KMS-11 (cell line): ENCODE measurements at regions not wholly inside any gene's neighbourhood (a gene's known extent, or its start where the extent isn't known, plus 50 kb on each side); places are given as distances from the start of the nearest gene placed in this dataset.

Source experiments
- H2AFZ ChIP-seq: fragments of 200-600 bp; sonication (generic); 2 replicates; pipeline ENCODE4 v1.6.1; 2016; ENCODE audit warnings: antibody characterized with exemption, mixed run types, low read depth
- H3K27ac ChIP-seq: fragments of 200-600 bp; sonication (generic); 2 replicates; pipeline ENCODE4 v1.6.1; 2016; ENCODE audit warnings: mild to moderate bottlenecking, mixed run types
- H3K27me3 ChIP-seq: fragments of 200-600 bp; sonication (generic); 2 replicates; pipeline ENCODE4 v1.6.1; 2017; ENCODE audit warnings: mild to moderate bottlenecking, low read depth, mixed run types, moderate library complexity; ENCODE audit not compliant: insufficient read depth
- H3K36me3 ChIP-seq: fragments of 200-600 bp; sonication (generic); 2 replicates; pipeline ENCODE4 v1.6.1; 2017; ENCODE audit warnings: mild to moderate bottlenecking, mixed run types; ENCODE audit not compliant: insufficient read depth
- H3K4me1 ChIP-seq: fragments of 200-600 bp; sonication (generic); 2 replicates; pipeline ENCODE4 v1.6.1; 2016; ENCODE audit warnings: mild to moderate bottlenecking, low read depth, mixed run types; ENCODE audit not compliant: poor library complexity, severe bottlenecking
- H3K4me2 ChIP-seq: fragments of 200-600 bp; sonication (generic); 2 replicates; pipeline ENCODE4 v1.7.0; 2016; ENCODE audit warnings: mild to moderate bottlenecking, mixed run types
- H3K4me3 ChIP-seq: fragments of 200-600 bp; sonication (generic); IDR thresholded peaks from 2 replicates; pipeline ENCODE4 v1.6.1; 2017; ENCODE audit warnings: low read depth, low read length, mixed read lengths; ENCODE audit not compliant: insufficient read depth
- H3K79me2 ChIP-seq: fragments of 200-600 bp; sonication (generic); 2 replicates; pipeline ENCODE4 v1.6.1; 2016; ENCODE audit warnings: low read depth, mixed run types; ENCODE audit not compliant: insufficient read depth
- H3K9ac ChIP-seq: fragments of 200-600 bp; sonication (generic); 2 replicates; pipeline ENCODE4 v1.6.1; 2016; ENCODE audit warnings: mild to moderate bottlenecking, mixed run types
- H4K20me1 ChIP-seq: fragments of 200-600 bp; sonication (generic); 2 replicates; pipeline ENCODE4 v1.6.1; 2016; ENCODE audit warnings: mild to moderate bottlenecking, mixed run types; ENCODE audit not compliant: insufficient read depth
- CTCF ChIP-seq: fragments of 200-600 bp; sonication (generic); conservative IDR thresholded peaks from 2 replicates; pipeline ENCODE4 v1.6.1; 2017; ENCODE audit warnings: low read depth, mild to moderate bottlenecking, antibody characterized with exemption, low read length, moderate library complexity, mixed read lengths

DNA sequence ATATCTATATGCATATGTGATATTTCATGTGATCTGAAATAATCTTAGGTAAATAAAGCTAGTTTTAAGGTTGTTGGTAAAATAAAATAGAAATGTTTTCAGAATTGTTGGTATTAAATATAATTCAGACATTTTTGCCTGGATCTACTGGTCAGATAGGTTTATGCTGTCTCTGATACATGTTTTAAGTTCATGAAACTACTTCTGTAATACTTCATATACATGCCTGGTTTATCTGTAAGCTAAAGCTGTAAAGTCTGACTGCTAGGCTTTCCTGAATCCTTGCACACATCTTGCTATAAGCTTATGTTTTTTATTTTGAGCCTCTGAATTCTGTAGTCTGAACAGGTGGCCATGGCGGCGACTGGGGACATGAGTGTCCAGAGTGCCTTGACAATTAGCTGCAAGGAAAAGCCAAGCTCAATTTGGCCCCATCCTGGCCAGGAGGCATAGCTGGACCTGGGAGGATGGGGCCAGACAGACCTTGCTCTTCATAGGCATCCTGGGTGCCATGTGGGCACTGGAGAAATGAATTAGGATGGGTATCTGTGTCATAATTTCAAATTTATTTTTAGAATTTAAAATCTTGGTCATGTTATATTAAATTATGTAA, 241.0 kb upstream of the UBASH3B start:
- Histone ChIP-seq H3K27me3 (no peaks in the 10 kb centered on the region), H3K27ac (no peak overlapping the region)
- TF ChIP-seq CTCF: no peak

DNA sequence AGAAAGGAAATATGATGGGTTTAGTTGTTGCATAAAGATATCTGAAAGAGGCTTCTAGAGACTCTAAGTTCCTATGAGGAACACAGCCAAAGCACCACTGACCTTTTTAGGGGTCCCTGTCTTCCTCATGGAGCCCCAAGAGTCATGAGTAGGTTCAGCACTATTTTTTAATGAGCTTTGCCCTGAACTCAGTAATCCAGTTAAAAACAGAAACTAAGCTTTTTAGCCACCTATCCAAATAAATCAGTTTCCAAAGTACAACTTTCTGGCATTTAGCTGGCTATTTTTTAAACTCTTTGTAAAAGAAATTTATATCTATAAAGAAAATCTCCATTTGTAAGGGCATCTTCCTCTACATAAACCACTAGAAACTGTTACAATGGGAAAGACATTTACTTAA, 241.8 kb upstream of the UBASH3B start:
- no peaks in the 10 kb centered on the region for H3K36me3 ChIP-seq
- no peaks in the 10 kb centered on the region for H4K20me1 ChIP-seq
- no peak overlapping the region for H3K4me2 ChIP-seq
- TF ChIP-seq CTCF: no peak
- H3K27ac ChIP-seq: no peak overlapping the region
- no peaks in the 10 kb centered on the region for H3K4me1 ChIP-seq
- H3K9ac ChIP-seq: no peak overlapping the region
- no peaks in the 10 kb centered on the region for H3K27me3 ChIP-seq
- no peaks in the 10 kb centered on the region for H3K79me2 ChIP-seq
- H3K4me3 ChIP-seq: no peak overlapping the region
- H2AFZ ChIP-seq: no peak overlapping the region

More for the DNA sequence above, 241.0 kb upstream of the UBASH3B start:
- H3K4me1 ChIP-seq: no peaks in the 10 kb centered on the region
- H3K36me3 ChIP-seq: no peaks in the 10 kb centered on the region
- H3K79me2 ChIP-seq: no peaks in the 10 kb centered on the region
- H2AFZ ChIP-seq: no peak overlapping the region
- no peaks in the 10 kb centered on the region for H4K20me1 ChIP-seq
- H3K4me3 ChIP-seq: no peak overlapping the region
- H3K4me2 ChIP-seq: no peak overlapping the region
- H3K9ac ChIP-seq: no peak overlapping the region

- Histone ChIP-seq H2AFZ (no peak overlapping the region), H3K27ac (no peak overlapping the region), H3K4me3 (no peak overlapping the region), H3K27me3 (no peaks in the 10 kb centered on the region), H3K4me1 (no peaks in the 10 kb centered on the region), H3K36me3 (no peaks in the 10 kb centered on the region), H3K9ac (no peak overlapping the region), H3K79me2 (no peaks in the 10 kb centered on the region), H3K4me2 (no peak overlapping the region), H4K20me1 (no peaks in the 10 kb centered on the region)
- no peak for TF ChIP-seq CTCF
Measured at GRCh38 chr11:122412581-122412980, 242.9 kb upstream of the UBASH3B start.

GRCh38 chr11:122406466-122406865, 249.1 kb upstream of the UBASH3B start:
- H3K27me3 ChIP-seq: no peaks in the 10 kb centered on the region

More at GRCh38 chr11:122406466-122406865, 249.1 kb upstream of the UBASH3B start:
- H4K20me1 ChIP-seq: no peaks in the 10 kb centered on the region
- no peak overlapping the region for H3K27ac ChIP-seq
- no peak overlapping the region for H3K9ac ChIP-seq
- no peak overlapping the region for H3K4me2 ChIP-seq
- no peak overlapping the region for H3K4me3 ChIP-seq
- no peaks in the 10 kb centered on the region for H3K4me1 ChIP-seq
- H3K79me2 ChIP-seq: no peaks in the 10 kb centered on the region
- H3K36me3 ChIP-seq: no peaks in the 10 kb centered on the region
- no peak for TF ChIP-seq CTCF
- H2AFZ ChIP-seq: no peak overlapping the region
